ENCODE measurements at regions not wholly inside any gene's neighbourhood (a gene's known extent, or its start where the extent isn't known, plus 50 kb on each side); places are given as distances from the start of the nearest gene placed in this dataset.

DNA sequence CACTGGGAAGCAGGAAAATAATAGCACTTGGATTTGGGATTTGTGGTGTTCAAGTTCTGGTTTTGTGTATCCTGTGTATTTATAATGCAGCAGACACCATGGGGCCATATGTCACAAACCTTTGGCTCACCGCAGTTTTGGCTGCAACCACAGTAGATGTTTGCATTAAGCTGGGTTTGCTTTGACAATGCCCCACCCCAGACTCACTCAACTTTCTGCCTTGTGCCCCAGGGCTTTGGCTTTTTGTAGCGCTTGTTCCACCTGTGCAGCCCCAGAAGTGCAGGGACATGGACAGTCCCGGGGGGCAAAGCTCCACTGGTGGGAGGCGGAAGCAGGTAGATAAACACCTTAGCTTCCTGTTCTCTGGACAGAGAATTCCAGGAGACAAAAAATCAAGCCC lies 446.9 kb downstream of the MED13L start:
- TF ChIP-seq GATA2 (IDR thresholded peaks at IDR 0.05; ENCODE audit: insufficient read depth, insufficient read length, low read depth, low read length), result no peak
- TF ChIP-seq CTCF (IDR thresholded peaks at IDR 0.05; ENCODE audit: extremely low read depth in 1 of 2, insufficient read depth in 1 of 2, low read depth in 1 of 2, low read length in 2 of 2), result no peak
- no peak for TF ChIP-seq POLR2AphosphoS5 (IDR thresholded peaks at IDR 0.05; ENCODE audit: insufficient read depth, low read depth, low read length)
- TF ChIP-seq POLR2A (IDR thresholded peaks at IDR 0.05; ENCODE audit: low read depth, low read length), result no peak
- TF ChIP-seq EZH2 (IDR thresholded peaks at IDR 0.05; ENCODE audit: borderline replicate concordance, low read depth, low read length, severe bottlenecking), result no peak

Data from endothelial cell of umbilical vein (primary cell).